ENCODE measurements at regions not wholly inside any gene's neighbourhood (a gene's known extent, or its start where the extent isn't known, plus 50 kb on each side); places are given as distances from the start of the nearest gene placed in this dataset.

- in situ Hi-C loops (cut with HindIII; ENCODE audit: low pct_unique_long_range_greater_than_20kb, low sequenced_read_pairs) = no loop called here
- no peak for TF ChIP-seq SIN3A (IDR thresholded peaks at IDR 0.05; ENCODE audit: borderline replicate concordance, insufficient read depth, low read depth, low read length)
- TF ChIP-seq POLR2AphosphoS5 (IDR thresholded peaks at IDR 0.05; ENCODE audit: low read depth, low read length) = no peak
- no peak for TF ChIP-seq TCF7L2 (IDR thresholded peaks at IDR 0.05; ENCODE audit: low read depth, low read length)
- TF ChIP-seq REST (IDR thresholded peaks at IDR 0.05; ENCODE audit: insufficient read depth in 1 of 2, low read depth in 2 of 2, low read length in 1 of 2) = no peak
- no peak for TF ChIP-seq CTCF (IDR thresholded peaks at IDR 0.05)
- H3K4me1 ChIP-seq (ENCODE audit: control insufficient read depth, insufficient read depth, low read length) = no peaks in the 10 kb centered on the region
- no peaks in the 10 kb centered on the region for H3K9me3 ChIP-seq (ENCODE audit: control insufficient read depth, insufficient read depth, low read depth, low read length)
- ATAC-seq (no peak), DNase-seq (ENCODE audit: low read depth, low spot score) (no peak)
- H3K36me3 ChIP-seq (ENCODE audit: control insufficient read depth, insufficient read depth, low read length) = no peaks in the 10 kb centered on the region
- no peak overlapping the region for H3K27ac ChIP-seq (ENCODE audit: low read length)
- CTCF ChIA-PET = interaction anchor here (0.6 kb wide), 1 partner anchor 509 kb away, joined by 3 read pairs; no protein-coding TSS in a partner anchor
- intact Hi-C loops (cut with micrococcal nuclease; ENCODE audit: unreplicated experiment) = no loop called here
- POLR2A ChIA-PET = no interaction called here
- H3K4me3 ChIP-seq (ENCODE audit: low read depth in 2 of 2, low read length in 2 of 2) = no peak overlapping the region
- BruUV-seq (replicated peaks) = no TSS peak
- no peaks in the 10 kb centered on the region for H3K27me3 ChIP-seq (ENCODE audit: control insufficient read depth, insufficient read depth, low read length)
Measured at GRCh38 chr11:26779074-26779865, 57.4 kb upstream of the SLC5A12 start.

- Histone ChIP-seq H3K9me3 (ENCODE audit: control insufficient read depth, insufficient read depth, low read depth, low read length) (no peaks in the 10 kb centered on the region), H3K36me3 (ENCODE audit: control insufficient read depth, insufficient read depth, low read length) (no peaks in the 10 kb centered on the region), H3K27me3 (ENCODE audit: control insufficient read depth, insufficient read depth, low read length) (no peaks in the 10 kb centered on the region), H3K4me1 (ENCODE audit: control insufficient read depth, insufficient read depth, low read length) (no peaks in the 10 kb centered on the region), H3K4me3 (ENCODE audit: low read depth in 2 of 2, low read length in 2 of 2) (no peak overlapping the region), H3K27ac (ENCODE audit: low read length) (no peak overlapping the region)
- DNase-seq (ENCODE audit: low read depth, low spot score) = no peak
- no TSS peak for BruUV-seq (replicated peaks)
- in situ Hi-C loops (cut with HindIII; ENCODE audit: low pct_unique_long_range_greater_than_20kb, low sequenced_read_pairs) = no loop called here
- ChIA-PET POLR2A (no interaction called here), CTCF (no interaction called here)
- intact Hi-C loops (cut with micrococcal nuclease; ENCODE audit: unreplicated experiment) = no loop called here
- no peak for ATAC-seq
- TF ChIP-seq CTCF (IDR thresholded peaks at IDR 0.05) (no peak), TCF7L2 (IDR thresholded peaks at IDR 0.05; ENCODE audit: low read depth, low read length) (no peak), POLR2AphosphoS5 (IDR thresholded peaks at IDR 0.05; ENCODE audit: low read depth, low read length) (no peak)
Measured at GRCh38 chr11:26780376-26781085, 58.7 kb upstream of the SLC5A12 start.

Data from Panc1 (cell line).